GM18505 (cell line): ENCODE measurements at regions not wholly inside any gene's neighbourhood (a gene's known extent, or its start where the extent isn't known, plus 50 kb on each side); places are given as distances from the start of the nearest gene placed in this dataset.

Experiments
- ATAC-seq: cut with Tn5 transposase; IDR thresholded peaks from one replicate; pipeline ENCODE4 v1.9.1; 2021; ENCODE audit not compliant: unreplicated experiment
- POLR2A ChIP-seq: IDR thresholded peaks from 4 replicates; pipeline ENCODE4 v1.6.1; 2011; ENCODE audit warnings: borderline replicate concordance; ENCODE audit not compliant: insufficient read depth, insufficient read length; ENCODE audit errors: extremely low read depth

DNA sequence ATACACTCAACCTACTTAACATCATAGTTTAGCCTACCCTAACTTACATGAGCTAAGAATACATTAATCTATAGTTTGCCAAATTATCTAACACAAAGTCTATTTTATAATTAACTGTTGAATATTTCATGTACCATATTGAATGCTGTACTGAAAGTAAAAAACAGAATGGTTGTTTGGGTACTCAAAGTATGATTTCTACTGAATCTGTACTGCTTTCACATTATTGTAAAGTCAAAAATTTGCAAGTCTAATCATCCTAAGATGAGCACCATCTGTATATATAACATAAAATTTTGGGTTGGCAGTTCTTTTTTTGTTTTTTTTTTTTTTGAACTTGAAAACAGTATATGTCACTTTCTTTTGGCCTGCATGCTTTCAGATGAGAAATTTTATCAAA is 1212.6 kb downstream of the SLITRK5 start:
- TF ChIP-seq POLR2A = no peak
- ATAC-seq = no peak

DNA sequence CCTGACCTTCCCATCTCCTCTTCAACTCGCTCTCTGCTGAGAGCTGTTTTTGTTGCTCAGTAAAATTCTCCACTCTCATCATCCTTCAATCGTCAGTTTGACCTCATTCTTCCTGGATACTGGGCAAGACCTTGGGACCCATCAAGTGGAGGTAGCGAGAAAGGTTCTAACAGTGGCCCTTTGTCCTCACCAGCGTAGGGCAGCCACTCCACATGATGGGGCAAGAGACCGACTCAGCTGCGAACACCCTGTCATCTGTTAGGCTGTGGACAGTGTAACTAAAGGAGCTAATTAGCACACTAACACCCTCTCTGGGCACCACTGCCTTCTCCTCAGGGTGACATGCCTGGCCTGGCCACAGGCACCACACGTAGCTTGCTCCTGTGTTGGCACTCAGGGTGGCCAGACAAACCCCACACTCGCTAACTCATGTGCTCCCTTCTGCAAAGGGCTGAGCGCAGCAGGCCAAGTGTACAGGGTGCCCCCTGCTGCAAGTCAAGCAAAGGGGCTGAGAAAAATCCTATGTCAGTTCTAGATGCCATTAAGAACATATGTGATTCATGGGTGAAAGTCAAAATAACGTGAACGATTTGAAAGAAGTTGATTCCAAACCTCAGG is 1216.0 kb downstream of the SLITRK5 start:
- no peak for TF ChIP-seq POLR2A

DNA sequence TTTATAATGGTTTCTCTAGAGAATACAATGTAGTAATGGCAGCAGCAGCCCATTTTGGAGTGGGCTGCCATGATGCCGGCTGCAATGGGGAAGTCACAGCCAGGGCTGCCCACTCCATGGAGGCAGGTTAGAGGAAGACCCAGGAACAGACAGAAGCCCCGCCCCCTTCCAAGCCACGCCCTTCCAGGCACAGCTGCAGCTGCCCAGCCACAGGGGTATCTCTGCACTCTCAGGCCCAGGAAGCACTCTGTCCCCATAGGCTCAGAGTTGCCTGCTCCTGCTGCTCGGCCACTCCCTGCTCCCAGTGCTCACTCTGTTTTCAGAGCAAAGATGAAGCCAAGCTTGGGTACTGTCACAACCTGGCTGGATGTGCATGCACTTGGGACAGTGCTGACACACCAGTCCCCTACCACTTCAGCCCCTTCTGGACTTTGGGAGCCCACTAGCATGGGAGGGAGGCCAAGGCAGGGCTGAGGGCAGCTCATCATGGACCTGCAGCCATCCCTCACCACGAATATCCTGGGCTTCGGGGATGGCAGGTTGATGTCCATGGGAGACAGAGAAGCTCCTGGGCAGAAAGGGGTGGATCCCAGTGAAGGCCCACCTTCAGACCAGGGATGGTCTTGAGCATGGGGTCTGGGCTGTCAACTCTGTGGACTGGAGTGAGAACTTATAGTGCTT is 1224.2 kb downstream of the SLITRK5 start:
- no peak for TF ChIP-seq POLR2A
- ATAC-seq = no peak

More for the DNA sequence above, 1216.0 kb downstream of the SLITRK5 start:
- ATAC-seq = no peak

DNA sequence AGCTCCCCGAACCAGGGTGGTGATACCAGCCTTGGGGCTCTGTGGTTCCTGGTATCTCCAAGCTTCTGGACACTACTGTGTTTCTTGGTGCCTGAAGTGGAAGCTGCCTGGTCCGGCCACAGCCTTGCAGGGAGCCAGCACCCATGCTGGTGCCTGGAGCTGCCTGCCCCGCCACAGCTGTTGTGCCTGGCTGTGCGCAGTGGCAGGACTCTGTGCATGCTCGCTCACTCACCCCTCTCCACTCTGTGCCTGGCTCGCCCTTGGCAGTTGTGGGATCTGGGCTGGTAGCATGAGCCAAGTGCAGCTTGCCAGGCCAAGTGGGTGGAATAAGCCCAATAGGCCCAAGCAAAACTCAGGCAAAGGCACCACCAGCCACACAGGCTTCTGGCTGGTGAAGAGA is 1225.3 kb downstream of the SLITRK5 start:
- no peak for ATAC-seq
- TF ChIP-seq POLR2A = no peak

DNA sequence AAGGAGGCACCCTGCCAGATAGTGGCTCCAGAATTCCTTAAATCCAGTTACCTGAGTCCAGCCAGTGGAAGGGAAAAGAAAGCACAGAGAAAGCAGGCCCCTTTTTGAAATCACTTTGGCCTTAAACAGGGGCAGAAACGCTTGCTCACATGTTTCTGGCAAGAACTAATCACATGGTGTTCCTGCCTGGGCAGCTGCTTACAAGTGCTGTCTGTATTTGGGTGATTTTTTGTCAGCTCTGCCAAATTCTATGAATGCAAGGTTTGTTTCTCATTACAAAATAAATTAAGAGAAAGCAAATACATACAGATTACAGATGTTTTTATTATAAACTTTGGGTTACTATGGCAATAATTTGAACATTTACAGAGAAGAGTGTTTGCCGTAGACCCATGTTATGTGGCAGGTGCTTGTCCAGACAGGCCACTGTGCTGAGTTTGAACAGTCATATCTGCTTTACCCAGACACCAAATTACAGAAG is 1237.8 kb downstream of the SLITRK5 start:
- ATAC-seq = no peak
- TF ChIP-seq POLR2A = no peak

DNA sequence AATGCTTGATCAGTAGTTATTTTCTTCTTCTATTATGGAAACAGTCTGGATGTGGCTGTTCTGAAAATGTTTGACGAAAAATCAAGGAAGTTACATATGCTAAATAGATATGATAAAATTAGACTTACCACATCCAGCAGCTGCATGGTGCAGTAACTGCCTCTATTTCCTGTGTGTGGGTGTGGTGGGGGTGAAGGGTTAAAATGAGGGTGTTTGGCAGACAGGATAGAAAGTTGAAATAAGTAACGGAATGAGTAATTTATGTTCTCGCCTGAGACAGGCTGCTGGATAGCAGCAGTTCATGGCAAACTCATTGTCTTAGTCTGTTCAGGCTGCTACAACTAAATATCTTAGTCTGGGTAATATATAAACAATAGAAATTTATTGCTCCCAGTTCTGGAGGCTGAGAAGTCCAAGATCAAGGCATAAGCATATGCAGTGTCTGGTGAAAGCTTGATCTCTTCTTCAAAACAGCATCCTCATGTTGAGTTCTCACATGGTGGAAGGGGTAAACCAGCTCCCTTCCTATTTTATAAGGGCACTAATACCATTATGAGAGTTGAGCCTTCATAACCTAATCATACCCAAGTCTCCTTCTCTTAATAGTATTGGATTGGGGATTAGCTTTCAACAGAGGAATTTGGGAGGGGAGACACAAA is 1248.9 kb downstream of the SLITRK5 start:
- peak; percentile 99 for ATAC-seq

DNA sequence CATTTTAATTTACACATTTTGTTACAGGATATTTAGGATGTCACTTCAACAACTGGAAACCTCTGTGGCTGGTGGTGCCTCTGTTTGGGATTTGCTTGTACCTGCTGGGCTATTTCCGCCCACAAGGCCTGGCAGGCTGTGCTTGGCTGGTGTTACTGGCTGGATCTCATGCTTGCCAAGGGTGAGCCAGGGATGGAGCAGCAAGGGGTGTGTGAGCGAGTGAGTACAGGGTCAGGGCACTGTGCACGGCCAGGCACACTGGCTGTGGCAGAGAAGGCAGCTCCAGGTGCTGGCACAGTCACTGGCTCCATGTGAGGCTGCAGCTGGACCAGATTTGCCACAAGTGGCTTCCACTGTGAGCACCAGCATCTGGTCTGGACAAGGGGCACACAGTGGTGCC is 1254.8 kb downstream of the SLITRK5 start:
- TF ChIP-seq POLR2A = no peak
- no peak for ATAC-seq

More for the DNA sequence above, 1248.9 kb downstream of the SLITRK5 start:
- TF ChIP-seq POLR2A = no peak

DNA sequence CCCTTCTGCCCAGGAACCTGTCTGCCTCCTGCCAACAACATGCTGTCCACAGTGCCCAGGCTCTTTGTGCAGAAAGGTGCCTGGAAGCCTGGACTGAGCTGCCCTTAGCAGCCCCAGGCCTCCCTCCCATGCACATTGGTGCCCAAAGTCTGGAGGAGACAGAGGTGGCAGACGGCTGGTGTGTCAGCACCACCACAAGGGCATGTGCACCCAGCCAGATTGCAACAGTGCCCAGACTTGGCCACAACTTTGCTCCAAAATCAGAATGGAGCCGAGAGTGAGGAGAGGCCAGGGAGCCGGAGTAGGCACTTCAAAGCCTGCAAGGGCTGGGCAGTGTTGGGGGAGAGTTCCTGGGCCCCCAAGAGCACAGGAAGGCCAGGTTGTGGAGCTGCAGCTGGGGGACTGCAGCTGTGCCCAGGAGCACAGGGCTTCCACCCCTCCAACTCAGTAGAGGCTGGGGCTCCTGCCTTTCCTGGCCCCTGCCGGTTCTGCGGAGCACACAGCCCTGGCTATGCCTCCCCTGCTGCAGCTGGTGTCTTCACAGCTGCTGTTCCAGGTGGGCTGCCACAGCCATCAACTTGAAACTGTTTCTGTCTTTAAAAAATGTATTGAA is 1255.8 kb downstream of the SLITRK5 start:
- no peak for TF ChIP-seq POLR2A
- ATAC-seq = no peak

DNA sequence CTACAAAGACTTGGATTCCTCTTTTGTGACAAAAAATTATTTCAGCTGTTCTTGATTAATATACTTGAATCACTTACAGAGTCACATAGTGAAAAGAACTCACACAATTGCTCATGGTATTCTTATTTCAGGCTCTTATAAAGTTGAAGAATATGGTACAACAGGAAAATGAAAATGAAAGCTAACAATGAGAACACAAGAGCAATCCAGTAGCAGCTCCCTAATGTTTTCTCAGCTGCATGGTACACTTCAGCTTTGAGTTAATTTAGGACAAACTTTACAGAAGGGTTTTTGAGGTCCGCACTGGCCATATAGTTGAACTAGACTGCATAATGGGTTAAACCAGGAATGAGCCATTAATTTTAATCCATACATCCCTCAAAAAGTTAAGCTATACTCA is 1261.8 kb downstream of the SLITRK5 start:
- TF ChIP-seq POLR2A = no peak
- ATAC-seq = no peak

DNA sequence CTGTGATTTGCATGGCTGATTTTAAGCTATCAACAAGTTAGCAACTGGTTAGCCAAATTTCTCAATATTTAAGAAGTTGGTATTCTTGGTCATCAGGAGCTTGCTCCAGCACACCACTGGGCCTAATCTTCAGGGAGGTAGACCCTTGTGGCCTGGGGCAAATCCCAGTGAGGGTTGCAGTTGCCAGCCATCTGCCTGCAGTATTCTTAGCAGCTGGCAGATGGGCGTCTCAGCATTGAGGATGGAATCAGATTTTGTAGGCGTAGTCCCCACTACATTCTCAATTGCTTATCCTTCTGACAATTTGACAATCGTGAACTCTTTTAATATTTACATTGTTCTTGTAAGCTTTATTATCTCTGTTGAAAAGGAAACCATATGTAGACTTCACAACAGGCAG is 1266.2 kb downstream of the SLITRK5 start:
- no peak for TF ChIP-seq POLR2A
- no peak for ATAC-seq

DNA sequence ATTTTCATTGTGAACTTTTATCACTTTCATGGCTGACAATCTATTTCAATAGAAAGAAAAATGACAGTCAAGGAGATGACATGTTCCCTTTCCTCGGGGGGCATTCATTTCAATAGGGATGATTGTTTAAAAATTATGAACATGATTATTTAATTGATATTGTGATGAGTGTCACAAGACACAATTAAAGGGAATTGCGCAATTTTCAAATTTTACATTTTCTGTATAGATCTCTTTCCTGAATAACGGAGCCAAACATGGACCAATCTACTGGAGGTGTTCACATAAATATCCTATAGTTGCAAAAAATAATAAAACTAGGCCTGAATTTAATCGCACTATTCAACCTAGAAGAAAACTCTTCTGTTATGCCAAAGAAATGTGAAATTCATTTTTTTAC is 1274.6 kb downstream of the SLITRK5 start:
- no peak for TF ChIP-seq POLR2A
- no peak for ATAC-seq

DNA sequence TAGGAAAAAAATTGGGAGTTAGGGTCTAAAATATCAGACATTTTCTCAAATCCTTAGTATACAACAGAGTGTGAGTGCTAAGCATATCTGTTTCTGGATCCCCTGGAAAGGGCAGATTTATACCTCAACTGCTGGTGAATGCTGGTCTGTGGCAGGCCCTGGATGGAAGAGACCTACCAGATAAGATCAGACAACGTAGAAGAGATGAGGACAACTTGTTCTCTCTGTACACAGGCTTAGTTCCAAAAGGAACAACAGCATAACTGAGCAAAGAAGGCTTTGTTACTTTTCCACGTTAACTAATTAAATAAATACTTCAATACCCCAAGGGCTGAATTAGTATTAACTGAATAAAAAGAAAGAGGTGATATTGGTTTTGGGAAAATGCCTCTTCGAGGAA is 1277.3 kb downstream of the SLITRK5 start:
- TF ChIP-seq POLR2A = no peak
- ATAC-seq = no peak

DNA sequence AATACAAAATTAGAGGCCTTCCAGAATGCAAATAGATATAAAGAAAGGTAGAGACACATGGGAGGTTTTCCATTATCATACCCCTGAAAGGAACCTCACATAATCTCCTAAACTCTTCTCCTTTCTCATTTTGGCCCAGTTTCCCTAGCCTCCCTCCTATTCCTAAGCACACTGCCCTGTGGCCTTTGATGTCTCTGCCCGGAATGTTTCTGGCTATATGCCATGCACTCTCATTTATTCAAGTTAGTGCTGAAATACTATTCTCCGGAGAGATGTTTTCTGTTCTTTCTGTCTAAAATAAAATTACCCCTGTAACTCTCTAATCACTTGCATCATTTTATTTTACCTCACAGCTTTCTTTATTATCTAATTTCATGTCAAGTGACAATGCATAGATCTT is 1287.7 kb downstream of the SLITRK5 start:
- TF ChIP-seq POLR2A = no peak
- ATAC-seq = no peak
